Astrocyte (in vitro differentiated cells and primary cell): ENCODE measurements at regions not wholly inside any gene's neighbourhood (a gene's known extent, or its start where the extent isn't known, plus 50 kb on each side); places are given as distances from the start of the nearest gene placed in this dataset.

Source experiments
- DNase-seq: peaks from one replicate; pipeline ENCODE4 v3.0.0-alpha.2; 2010; ENCODE audit warnings: low read depth
- FAIRE-seq: peaks from 2 replicates; lab custom pipeline; 2011; peaks lifted over from hg19 to GRCh38; lab: Jason Lieb, UNC
- H2AFZ ChIP-seq: 2 replicates; pipeline ENCODE4 v1.6.0; 2012; ENCODE audit warnings: low read depth, low read length, inconsistent platforms
- H3K27ac ChIP-seq: 2 replicates; pipeline ENCODE4 v1.5.1; 2011; ENCODE audit warnings: low read depth, low read length, inconsistent platforms
- H3K27me3 ChIP-seq: 2 replicates; pipeline ENCODE4 v1.6.0; 2011; ENCODE audit warnings: low read length, inconsistent platforms; ENCODE audit not compliant: insufficient read depth
- H3K36me3 ChIP-seq: 2 replicates; pipeline ENCODE4 v1.5.1; 2011; ENCODE audit warnings: low read length, inconsistent platforms; ENCODE audit not compliant: insufficient read depth
- H3K4me1 ChIP-seq: 2 replicates; pipeline ENCODE4 v1.5.1; 2011; ENCODE audit warnings: low read length, inconsistent platforms; ENCODE audit not compliant: insufficient read depth
- H3K4me2 ChIP-seq: 2 replicates; pipeline ENCODE4 v1.6.0; 2012; ENCODE audit warnings: low read length, inconsistent platforms
- H3K4me3 ChIP-seq: 2 replicates; pipeline ENCODE4 v1.5.1; 2011; ENCODE audit warnings: low read depth, mild to moderate bottlenecking, low read length, inconsistent platforms; ENCODE audit not compliant: insufficient read depth
- H3K79me2 ChIP-seq: 2 replicates; pipeline ENCODE4 v1.6.0; 2012; ENCODE audit warnings: mild to moderate bottlenecking, low read length, inconsistent platforms; ENCODE audit not compliant: insufficient read depth
- H3K9ac ChIP-seq: 2 replicates; pipeline ENCODE4 v1.6.0; 2012; ENCODE audit warnings: mild to moderate bottlenecking, low read length, inconsistent platforms
- H3K9me3 ChIP-seq: 2 replicates; pipeline ENCODE4 v1.5.1; 2012; ENCODE audit warnings: low read depth, mild to moderate bottlenecking, low read length, inconsistent platforms; ENCODE audit not compliant: insufficient read depth
- H4K20me1 ChIP-seq: 2 replicates; pipeline ENCODE4 v1.6.0; 2012; ENCODE audit warnings: low read length, inconsistent platforms; ENCODE audit not compliant: insufficient read depth
- H3K27ac Mint-ChIP-seq: one replicate; pipeline ENCODE4 v1.8.0; 2021; ENCODE audit warnings: mild to moderate bottlenecking, mixed read lengths; ENCODE audit not compliant: unreplicated experiment
- H3K27me3 Mint-ChIP-seq: one replicate; pipeline ENCODE4 v1.8.0; 2021; ENCODE audit warnings: low read depth, mixed read lengths; ENCODE audit not compliant: unreplicated experiment
- H3K36me3 Mint-ChIP-seq: one replicate; pipeline ENCODE4 v1.8.0; 2021; ENCODE audit warnings: low read depth, mixed read lengths; ENCODE audit not compliant: unreplicated experiment
- H3K4me1 Mint-ChIP-seq: one replicate; pipeline ENCODE4 v1.8.0; 2021; ENCODE audit warnings: low read depth, mixed read lengths; ENCODE audit not compliant: unreplicated experiment
- H3K4me3 Mint-ChIP-seq: one replicate; pipeline ENCODE4 v1.8.0; 2021; ENCODE audit warnings: mild to moderate bottlenecking, moderate library complexity, mixed read lengths; ENCODE audit not compliant: unreplicated experiment
- H3K9me3 Mint-ChIP-seq: one replicate; pipeline ENCODE4 v1.8.0; 2021; ENCODE audit warnings: mild to moderate bottlenecking, mixed read lengths; ENCODE audit not compliant: unreplicated experiment
- EZH2 ChIP-seq: IDR thresholded peaks from 2 replicates; pipeline ENCODE4 v1.6.1; 2012; ENCODE audit warnings: mild to moderate bottlenecking, low read length, inconsistent platforms; ENCODE audit not compliant: insufficient read depth
- TF ChIP-seq, protein P1 (sequence below): IDR thresholded peaks from 2 replicates; pipeline ENCODE4 v1.5.1; 2011; ENCODE audit warnings: low read depth, mild to moderate bottlenecking, inconsistent platforms, low read length, moderate library complexity; ENCODE audit not compliant: insufficient read depth

- TF ChIP-seq EZH2: no peak
- TF ChIP-seq, protein P1, sequence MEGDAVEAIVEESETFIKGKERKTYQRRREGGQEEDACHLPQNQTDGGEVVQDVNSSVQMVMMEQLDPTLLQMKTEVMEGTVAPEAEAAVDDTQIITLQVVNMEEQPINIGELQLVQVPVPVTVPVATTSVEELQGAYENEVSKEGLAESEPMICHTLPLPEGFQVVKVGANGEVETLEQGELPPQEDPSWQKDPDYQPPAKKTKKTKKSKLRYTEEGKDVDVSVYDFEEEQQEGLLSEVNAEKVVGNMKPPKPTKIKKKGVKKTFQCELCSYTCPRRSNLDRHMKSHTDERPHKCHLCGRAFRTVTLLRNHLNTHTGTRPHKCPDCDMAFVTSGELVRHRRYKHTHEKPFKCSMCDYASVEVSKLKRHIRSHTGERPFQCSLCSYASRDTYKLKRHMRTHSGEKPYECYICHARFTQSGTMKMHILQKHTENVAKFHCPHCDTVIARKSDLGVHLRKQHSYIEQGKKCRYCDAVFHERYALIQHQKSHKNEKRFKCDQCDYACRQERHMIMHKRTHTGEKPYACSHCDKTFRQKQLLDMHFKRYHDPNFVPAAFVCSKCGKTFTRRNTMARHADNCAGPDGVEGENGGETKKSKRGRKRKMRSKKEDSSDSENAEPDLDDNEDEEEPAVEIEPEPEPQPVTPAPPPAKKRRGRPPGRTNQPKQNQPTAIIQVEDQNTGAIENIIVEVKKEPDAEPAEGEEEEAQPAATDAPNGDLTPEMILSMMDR: no peak
- H3K27ac Mint-ChIP-seq: no peak overlapping the region
These were observed 701.1 kb upstream of the KLHL29 start for GRCh38 chr2:22683914-22684313.

DNA sequence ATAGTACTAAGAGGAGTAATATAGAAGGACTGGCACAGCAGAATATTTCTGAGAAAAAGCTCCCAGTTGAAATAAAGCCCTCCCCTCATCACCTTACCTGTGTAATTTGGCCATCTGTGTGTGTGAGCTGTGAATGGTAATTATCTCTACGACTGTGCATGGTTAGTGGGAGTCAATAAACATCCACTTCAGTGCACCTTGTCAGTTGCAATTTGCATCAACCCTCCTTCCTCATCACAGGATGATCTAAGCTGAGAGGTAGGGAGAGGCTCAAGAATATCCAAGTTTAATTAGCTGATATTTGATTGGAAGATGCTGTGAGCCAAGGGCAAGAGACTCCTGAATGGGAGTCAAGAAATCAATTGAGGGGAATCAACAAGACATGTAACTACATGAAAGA lies 694.9 kb upstream of the KLHL29 start:
- Mint-ChIP-seq H3K9me3 (no peaks in the 10 kb centered on the region), H3K36me3 (no peaks in the 10 kb centered on the region)
- no peak for DNase-seq

More at GRCh38 chr2:22683914-22684313, 701.1 kb upstream of the KLHL29 start:
- no peak for DNase-seq
- Histone ChIP-seq H3K36me3 (no peaks in the 10 kb centered on the region), H3K27ac (no peak overlapping the region), H2AFZ (no peak overlapping the region), H3K27me3 (no peaks in the 10 kb centered on the region), H3K79me2 (no peaks in the 10 kb centered on the region), H3K9me3 (peaks cover 10% of the 10 kb centered on the region), H3K4me1 (no peaks in the 10 kb centered on the region), H3K4me2 (no peak overlapping the region), H4K20me1 (no peaks in the 10 kb centered on the region), H3K9ac (no peak overlapping the region), H3K4me3 (no peak overlapping the region)
- Mint-ChIP-seq H3K9me3 (no peaks in the 10 kb centered on the region), H3K4me1 (no peaks in the 10 kb centered on the region), H3K36me3 (no peaks in the 10 kb centered on the region), H3K4me3 (no peak overlapping the region), H3K27me3 (peaks cover 4% of the 10 kb centered on the region)
- no peak for FAIRE-seq

GRCh38 chr2:22691666-22692065 lies 693.3 kb upstream of the KLHL29 start:
- FAIRE-seq (no peak), DNase-seq (no peak)
- Histone ChIP-seq H3K27ac (no peak overlapping the region), H3K4me1 (no peaks in the 10 kb centered on the region), H3K4me3 (no peak overlapping the region), H3K9ac (no peak overlapping the region), H3K4me2 (no peak overlapping the region), H3K27me3 (no peaks in the 10 kb centered on the region), H3K9me3 (peaks cover 4% of the 10 kb centered on the region), H4K20me1 (no peaks in the 10 kb centered on the region), H3K79me2 (no peaks in the 10 kb centered on the region), H2AFZ (no peak overlapping the region), H3K36me3 (no peaks in the 10 kb centered on the region)
- Mint-ChIP-seq H3K9me3 (no peaks in the 10 kb centered on the region), H3K36me3 (no peaks in the 10 kb centered on the region), H3K27me3 (peaks cover 7% of the 10 kb centered on the region), H3K4me1 (no peaks in the 10 kb centered on the region), H3K27ac (no peak overlapping the region), H3K4me3 (no peak overlapping the region)
- TF ChIP-seq, protein P1: no peak
- no peak for TF ChIP-seq EZH2

More for the DNA sequence above, 694.9 kb upstream of the KLHL29 start:
- Histone ChIP-seq H3K9me3 (peaks cover 10% of the 10 kb centered on the region), H3K4me3 (no peak overlapping the region), H3K79me2 (no peaks in the 10 kb centered on the region), H3K4me2 (no peak overlapping the region), H3K36me3 (no peaks in the 10 kb centered on the region), H2AFZ (no peak overlapping the region), H3K4me1 (no peaks in the 10 kb centered on the region), H4K20me1 (no peaks in the 10 kb centered on the region), H3K27me3 (no peaks in the 10 kb centered on the region), H3K27ac (no peak overlapping the region), H3K9ac (no peak overlapping the region)
- Mint-ChIP-seq H3K27me3 (peaks cover 7% of the 10 kb centered on the region), H3K4me3 (no peak overlapping the region), H3K27ac (no peak overlapping the region), H3K4me1 (no peaks in the 10 kb centered on the region)
- FAIRE-seq: no peak
- TF ChIP-seq EZH2: no peak
- TF ChIP-seq, protein P1: no peak
